K562 (cell line): ENCODE measurements at regions not wholly inside any gene's neighbourhood (a gene's known extent, or its start where the extent isn't known, plus 50 kb on each side); places are given as distances from the start of the nearest gene placed in this dataset.
A peak's percentile ranks its signal among the peaks of the same experiment; 100 is the strongest.

ENCODE experiments used
- ATAC-seq: fragments of 200-7000 bp; cut with Tn5 transposase; 3 replicates; pipeline ENCODE4 v1.9.1; 2020; ENCODE audit warnings: moderate library complexity
- BruUV-seq: library from RNA; stranded (reverse); fragments of 400-500 nt; replicated peaks from 2 replicates; lab custom pipeline; 2021; lab: Mats Ljungman, UMichigan
- CTCF ChIA-PET: fragments of 300-600 bp; formaldehyde crosslinking; extraction: SDS; loops from one replicate; lab custom pipeline; 2021; ENCODE audit warnings: low intra/inter-chr PET ratio; lab: Yijun Ruan, JAX
- POLR2A ChIA-PET: fragments of 300-600, 350-650 bp; sonication (Branson Sonifier 250); formaldehyde crosslinking; extraction: SDS; loops from one replicate; lab custom pipeline; 2021; ENCODE audit warnings: antibody characterized with exemption, inconsistent platforms; lab: Yijun Ruan, JAX
- DNase-seq, 4 experiments: peaks; one replicate each; pipeline versions ENCODE4 v3.0.0 to v3.0.0-alpha.2; 2011 to 2018; ENCODE audit warnings: low spot score in 3 of 4, mixed read lengths in 3 of 4; ENCODE audit errors: extremely low read depth in 1 of 4
- FAIRE-seq: peaks from 2 replicates; lab custom pipeline; 2011; peaks lifted over from hg19 to GRCh38; lab: Jason Lieb, UNC
- H2AFZ ChIP-seq: 2 replicates; pipeline ENCODE4 v1.6.0; 2011; ENCODE audit warnings: low read depth, low read length, control low read depth, inconsistent platforms
- H3K27ac ChIP-seq: fragments of 200-600 bp; 3 replicates; pipeline ENCODE4 v1.8.0; 2011; ENCODE audit warnings: low read depth, mild to moderate bottlenecking, control low read depth, inconsistent platforms, low read length, moderate library complexity, mixed read lengths; ENCODE audit errors: extremely low read depth
- H3K27me3 ChIP-seq, 2 experiments: fragments of 300-600 bp in 1 of 2; 2 replicates in 1 of 2; 3 replicates in 1 of 2; pipeline versions ENCODE4 v1.6.0 to v1.8.0; 2011; ENCODE audit warnings: inconsistent platforms in 2 of 2, low read length in 2 of 2, mild to moderate bottlenecking in 1 of 2, mixed read lengths in 1 of 2, moderate library complexity in 1 of 2; ENCODE audit not compliant: control insufficient read depth in 2 of 2, insufficient read depth in 2 of 2
- H3K36me3 ChIP-seq: fragments of 300-600 bp; 3 replicates; pipeline ENCODE4 v1.8.0; 2011; ENCODE audit warnings: mild to moderate bottlenecking, low read length, inconsistent platforms; ENCODE audit not compliant: control insufficient read depth, insufficient read depth
- H3K4me1 ChIP-seq, 2 experiments: fragments of 200-600 bp in 1 of 2; replicated peaks in 1 of 2; 2 replicates in 1 of 2; 3 replicates in 1 of 2; pipeline versions ENCODE4 v1.5.1 to v1.8.0; 2011; ENCODE audit warnings: inconsistent platforms in 2 of 2, low read length in 2 of 2, mild to moderate bottlenecking in 1 of 2, mixed read lengths in 1 of 2, moderate library complexity in 1 of 2; ENCODE audit not compliant: control insufficient read depth in 2 of 2, insufficient read depth in 2 of 2
- H3K4me2 ChIP-seq: 2 replicates; pipeline ENCODE4 v1.6.1; 2011; ENCODE audit warnings: low read length, control low read depth, inconsistent platforms, mixed read lengths; ENCODE audit not compliant: insufficient read depth
- H3K4me3 ChIP-seq: fragments of 200-600 bp; sonication (generic), shearing (Covaris generic); 2 replicates; pipeline ENCODE4 v1.5.1; 2016; ENCODE audit warnings: control low read depth, inconsistent platforms
- H3K79me2 ChIP-seq: fragments of 200-600 bp; 3 replicates; pipeline ENCODE4 v1.8.0; 2011; ENCODE audit warnings: low read length, inconsistent platforms; ENCODE audit not compliant: control insufficient read depth, insufficient read depth
- H3K9ac ChIP-seq, 2 experiments: 2 replicates each; pipeline versions ENCODE4 v1.6.0 to v1.6.1; 2011; ENCODE audit warnings: low read depth in 2 of 2, low read length in 2 of 2, control low read depth in 1 of 2, inconsistent platforms in 1 of 2, mild to moderate bottlenecking in 1 of 2, mixed read lengths in 1 of 2; ENCODE audit not compliant: insufficient read depth in 1 of 2
- H3K9me1 ChIP-seq: one replicate; pipeline ENCODE4 v1.6.0; 2011; ENCODE audit warnings: inconsistent platforms, mild to moderate bottlenecking, low read length, moderate library complexity; ENCODE audit not compliant: control insufficient read depth, insufficient read depth
- H3K9me3 ChIP-seq: replicated peaks from 2 replicates; pipeline ENCODE4 v1.5.1; 2011; ENCODE audit warnings: low read depth, low read length, inconsistent platforms; ENCODE audit not compliant: control insufficient read depth, insufficient read depth
- H4K20me1 ChIP-seq: replicated peaks from 2 replicates; pipeline ENCODE4 v1.6.1; 2011; ENCODE audit warnings: low read length, inconsistent platforms, mixed read lengths; ENCODE audit not compliant: control insufficient read depth, insufficient read depth
- CAMTA2 ChIP-seq: fragments of 250-450 bp; sonication (Bioruptor Pico); conservative IDR thresholded peaks from 2 replicates; pipeline ENCODE4 v1.5.1; 2022
- CBFB ChIP-seq: sonication (generic); formaldehyde crosslinking; IDR thresholded peaks from 2 replicates; pipeline ENCODE4 v1.4.0; 2020; ENCODE audit warnings: mild to moderate bottlenecking, missing genetic modification reagents
- CHCHD3 ChIP-seq: fragments of 250-450 bp; sonication (Bioruptor Pico); IDR thresholded peaks from 2 replicates; pipeline ENCODE4 v2.1.2; 2022; ENCODE audit warnings: mild to moderate bottlenecking
- EHMT2 ChIP-seq: fragments of 450-650 bp; IDR thresholded peaks from 2 replicates; pipeline ENCODE4 v1.6.1; 2018; ENCODE audit warnings: antibody characterized with exemption
- FOXJ2 ChIP-seq: fragments of 200-800 bp; sonication (Bioruptor generic); IDR thresholded peaks from 2 replicates; pipeline ENCODE4 v1.6.1; 2016; ENCODE audit warnings: missing genetic modification characterization, missing compliant biosample characterization
- IFI16 ChIP-seq: fragments of 250-450 bp; sonication (Bioruptor Pico); IDR thresholded peaks from 2 replicates; pipeline ENCODE4 v2.1.2; 2022; ENCODE audit warnings: mild to moderate bottlenecking, inconsistent platforms
- MAFF ChIP-seq: IDR thresholded peaks from 2 replicates; pipeline ENCODE4 v1.6.1; 2012; ENCODE audit warnings: low read length, improper control_type of control experiment
- MYBL2 ChIP-seq, 2 experiments: fragments of 450-650 bp in 1 of 2; sonication (generic) in 1 of 2; formaldehyde crosslinking in 1 of 2; IDR thresholded peaks; 2 replicates each; pipeline versions ENCODE4 v1.6.1 to v1.8.1; 2017 to 2022; ENCODE audit warnings: borderline replicate concordance in 1 of 2, inconsistent platforms in 1 of 2, low read depth in 1 of 2, mild to moderate bottlenecking in 1 of 2, missing genetic modification reagents in 1 of 2, moderate library complexity in 1 of 2
- NCOA6 ChIP-seq: fragments of 450-650 bp; IDR thresholded peaks from 2 replicates; pipeline ENCODE4 v1.6.1; 2017; ENCODE audit warnings: mild to moderate bottlenecking
- NFIC ChIP-seq: fragments of 450-650 bp; IDR thresholded peaks from 2 replicates; pipeline ENCODE4 v1.6.1; 2017; ENCODE audit warnings: mild to moderate bottlenecking, inconsistent platforms
- NFIX ChIP-seq: fragments of 250-450 bp; sonication (Bioruptor Pico); IDR thresholded peaks from 2 replicates; pipeline ENCODE4 v1.4.0; 2020; ENCODE audit warnings: low read depth, mild to moderate bottlenecking, moderate library complexity
- RHOXF2B ChIP-seq: fragments of 250-450 bp; sonication (Bioruptor Pico); conservative IDR thresholded peaks from 2 replicates; pipeline ENCODE4 v1.5.1; 2021
- RNF2 ChIP-seq: sonication (generic); IDR thresholded peaks from 2 replicates; pipeline ENCODE4 v1.6.1; 2016
- SMAD1 ChIP-seq: fragments of 150-350 bp; IDR thresholded peaks from 2 replicates; pipeline ENCODE4 v1.6.1; 2014; ENCODE audit warnings: low read length, low read depth; ENCODE audit not compliant: partially characterized antibody
- SNRNP70 ChIP-seq: fragments of 200-400 bp; formaldehyde crosslinking; optimal IDR thresholded peaks from 2 replicates; pipeline ENCODE3; 2017; ENCODE audit warnings: low read depth, low read length
- ZC3H4 ChIP-seq: sonication (generic); formaldehyde crosslinking; IDR thresholded peaks from 2 replicates; pipeline ENCODE4 v1.9.0; 2021; ENCODE audit warnings: missing genetic modification reagents, borderline replicate concordance
- ZNF23 ChIP-seq: fragments of 250-450 bp; sonication (Bioruptor Pico); IDR thresholded peaks from 2 replicates; pipeline ENCODE4 v1.4.0; 2020; ENCODE audit warnings: mild to moderate bottlenecking
- ZNF263 ChIP-seq: sonication (generic); formaldehyde crosslinking; IDR thresholded peaks from 2 replicates; pipeline ENCODE4 v1.8.0; 2022; ENCODE audit warnings: mild to moderate bottlenecking, missing genetic modification reagents, borderline replicate concordance
- ZNF316 ChIP-seq: fragments of 450-650 bp; IDR thresholded peaks from 2 replicates; pipeline ENCODE4 v1.6.1; 2016
- ZNF436 ChIP-seq: fragments of 250-450, 450-650 bp; sonication (Bioruptor Pico); formaldehyde crosslinking; IDR thresholded peaks from 2 replicates; pipeline ENCODE4 v1.7.0; 2020; ENCODE audit warnings: mild to moderate bottlenecking
- ZNF780A ChIP-seq: fragments of 250-450 bp; sonication (Bioruptor Pico); IDR thresholded peaks from 2 replicates; pipeline ENCODE4 v1.5.0; 2021; ENCODE audit warnings: mild to moderate bottlenecking
- WGBS: fragments of 100-300 bp; shearing (Covaris generic); methylation state at CpG from one replicate; pipeline ENCODE4 v1.1.6; 2016; ENCODE audit warnings: low coverage, mixed read lengths; ENCODE audit not compliant: insufficient coverage; ENCODE audit errors: missing lambda C conversion rate; 5-methylcytosine and 5-hydroxymethylcytosine counted together
- in situ Hi-C: fragments of 300-500 bp; cut with MboI; formaldehyde crosslinking; loops from 4 replicates; pipeline ENCODE4 v1.15.0; 2018; ENCODE audit warnings: inconsistent platforms, mixed read lengths
- intact Hi-C: fragments of 100-400 bp; cut with micrococcal nuclease; formaldehyde crosslinking; loops from 2 replicates; pipeline ENCODE4 v1.14.2; 2022
- TF ChIP-seq, protein P1 (sequence below): fragments of 450-650 bp; formaldehyde crosslinking; IDR thresholded peaks from 2 replicates; pipeline ENCODE4 v1.4.0; 2020; ENCODE audit warnings: mild to moderate bottlenecking
- TF ChIP-seq, protein P2 (sequence below): fragments of 450-650 bp; IDR thresholded peaks from 2 replicates; pipeline ENCODE4 v1.6.1; 2016; ENCODE audit warnings: missing biosample characterization, missing genetic modification characterization

DNA sequence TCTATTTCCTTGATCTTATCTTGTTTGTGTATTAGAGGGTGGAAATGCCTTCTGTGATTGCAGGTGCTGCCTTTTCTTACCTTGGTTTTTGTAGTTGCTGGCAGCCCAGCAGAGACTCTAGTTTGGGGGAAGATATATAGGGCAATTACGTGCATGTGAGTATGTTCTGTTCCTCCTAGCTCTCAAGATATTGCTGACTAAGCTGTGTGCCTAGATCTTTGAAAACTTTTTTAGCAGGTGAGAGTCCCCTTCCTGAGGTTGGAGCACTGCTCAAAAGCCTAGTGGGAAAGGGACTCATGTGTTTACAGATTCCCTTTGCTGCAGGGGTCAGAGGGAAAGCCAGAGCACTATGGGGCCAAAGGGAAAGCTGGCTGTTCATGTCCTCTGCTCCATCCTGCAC is 136.1 kb downstream of the VSIG4 start (continued):
- no peak for TF ChIP-seq NCOA6
- peak; percentile 28; the same call in 1 of the 2 replicates for TF ChIP-seq MAFF
- peak; percentile 81 for TF ChIP-seq ZNF316
- no peak for TF ChIP-seq CHCHD3 (CRISPR knock-in tag)
- no peak for TF ChIP-seq SNRNP70
- TF ChIP-seq, protein P1, sequence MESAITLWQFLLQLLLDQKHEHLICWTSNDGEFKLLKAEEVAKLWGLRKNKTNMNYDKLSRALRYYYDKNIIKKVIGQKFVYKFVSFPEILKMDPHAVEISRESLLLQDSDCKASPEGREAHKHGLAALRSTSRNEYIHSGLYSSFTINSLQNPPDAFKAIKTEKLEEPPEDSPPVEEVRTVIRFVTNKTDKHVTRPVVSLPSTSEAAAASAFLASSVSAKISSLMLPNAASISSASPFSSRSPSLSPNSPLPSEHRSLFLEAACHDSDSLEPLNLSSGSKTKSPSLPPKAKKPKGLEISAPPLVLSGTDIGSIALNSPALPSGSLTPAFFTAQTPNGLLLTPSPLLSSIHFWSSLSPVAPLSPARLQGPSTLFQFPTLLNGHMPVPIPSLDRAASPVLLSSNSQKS (CRISPR knock-in tag): no peak

DNA sequence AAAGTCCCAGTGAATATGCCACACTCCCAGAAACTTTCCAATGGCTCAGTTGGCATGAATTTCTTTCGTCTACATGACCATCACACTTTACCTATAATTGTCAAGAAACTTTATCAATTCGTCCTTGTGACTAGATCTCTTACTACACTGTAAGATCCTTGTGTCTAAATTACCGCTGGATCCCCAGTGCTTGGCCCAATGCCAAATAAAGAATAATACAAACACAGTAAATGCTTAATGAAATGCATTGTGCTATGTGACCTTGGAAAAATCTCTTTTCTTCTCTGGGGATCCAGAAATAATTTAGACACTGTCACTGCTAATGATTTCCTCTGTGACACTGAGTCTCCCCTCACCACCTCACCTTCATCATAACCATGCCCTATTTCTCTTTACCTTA is 137.9 kb downstream of the VSIG4 start:
- intact Hi-C loops (no loop called here), in situ Hi-C loops (no loop called here)
- no peaks in the 10 kb centered on the region for H4K20me1 ChIP-seq
- no peaks in the 10 kb centered on the region for H3K9me3 ChIP-seq
- FAIRE-seq: no peak
- no peak overlapping the region for H3K4me2 ChIP-seq
- no peak overlapping the region for H3K9ac ChIP-seq
- no peak overlapping the region for H3K27ac ChIP-seq
- no peaks in the 10 kb centered on the region; a peak in 1 of 5 replicates for H3K4me1 ChIP-seq
- ChIA-PET POLR2A (no interaction called here), CTCF (no interaction called here)
- H2AFZ ChIP-seq: no peak overlapping the region
- H3K27me3 ChIP-seq: no peaks in the 10 kb centered on the region
- no peak overlapping the region for H3K4me3 ChIP-seq
- no TSS peak for BruUV-seq
- TF ChIP-seq ZNF780A (CRISPR knock-in tag) (no peak), SMAD1 (no peak), IFI16 (CRISPR knock-in tag) (no peak), MYBL2 (IDR thresholded peaks at IDR 0.05; ENCODE audit: low read depth) (no peak), MYBL2 (CRISPR knock-in tag; IDR thresholded peaks at IDR 0.05; ENCODE audit: borderline replicate concordance) (no peak), ZNF436 (CRISPR knock-in tag) (no peak), CAMTA2 (no peak), RHOXF2B (CRISPR knock-in tag) (no peak), ZNF263 (CRISPR knock-in tag) (no peak), FOXJ2 (tag) (no peak), ZNF23 (no peak), ZC3H4 (CRISPR knock-in tag) (no peak), RNF2 (no peak), CBFB (CRISPR knock-in tag) (no peak), NFIX (CRISPR knock-in tag) (peak; percentile 68), NFIC (peak; percentile 89), EHMT2 (no peak)
- TF ChIP-seq, protein P2, sequence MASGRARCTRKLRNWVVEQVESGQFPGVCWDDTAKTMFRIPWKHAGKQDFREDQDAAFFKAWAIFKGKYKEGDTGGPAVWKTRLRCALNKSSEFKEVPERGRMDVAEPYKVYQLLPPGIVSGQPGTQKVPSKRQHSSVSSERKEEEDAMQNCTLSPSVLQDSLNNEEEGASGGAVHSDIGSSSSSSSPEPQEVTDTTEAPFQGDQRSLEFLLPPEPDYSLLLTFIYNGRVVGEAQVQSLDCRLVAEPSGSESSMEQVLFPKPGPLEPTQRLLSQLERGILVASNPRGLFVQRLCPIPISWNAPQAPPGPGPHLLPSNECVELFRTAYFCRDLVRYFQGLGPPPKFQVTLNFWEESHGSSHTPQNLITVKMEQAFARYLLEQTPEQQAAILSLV (tag): no peak
- TF ChIP-seq, all 486 proteins: peak for 2
- no peaks in the 10 kb centered on the region for H3K36me3 ChIP-seq
- no peaks in the 10 kb centered on the region for H3K79me2 ChIP-seq
- no peaks in the 10 kb centered on the region for H3K9me1 ChIP-seq
- ATAC-seq (no peak), DNase-seq (no peak)
- WGBS: 34% methylated on average over 3 of the region's 3 CpGs
